Mesodermal cell (in vitro differentiated cells): ENCODE measurements at regions not wholly inside any gene's neighbourhood (a gene's known extent, or its start where the extent isn't known, plus 50 kb on each side); places are given as distances from the start of the nearest gene placed in this dataset.

Source experiments
- H3K27ac ChIP-seq: 2 replicates; pipeline ENCODE4 v1.7.0; 2013; ENCODE audit warnings: mild to moderate bottlenecking, low read depth, low read length, moderate library complexity; ENCODE audit not compliant: severe bottlenecking
- H3K36me3 ChIP-seq: 2 replicates; pipeline ENCODE4 v1.7.1; 2013; ENCODE audit warnings: mild to moderate bottlenecking, low read length, moderate library complexity; ENCODE audit not compliant: control insufficient read depth, insufficient read depth
- H3K4me1 ChIP-seq: one replicate; pipeline ENCODE4 v1.7.1; 2013; ENCODE audit warnings: mild to moderate bottlenecking, low read length; ENCODE audit not compliant: insufficient read depth, control insufficient read depth, poor library complexity, severe bottlenecking
- H3K4me3 ChIP-seq: 2 replicates; pipeline ENCODE4 v1.7.0; 2013; ENCODE audit warnings: low read length, control low read depth, mild to moderate bottlenecking; ENCODE audit not compliant: insufficient read depth, poor library complexity, severe bottlenecking; ENCODE audit errors: extremely low read depth
- H3K9me3 ChIP-seq: 2 replicates; pipeline ENCODE4 v1.7.1; 2013; ENCODE audit warnings: mild to moderate bottlenecking, low read length, moderate library complexity; ENCODE audit not compliant: control insufficient read depth
- WGBS, 2 experiments: methylation state at CpG; one replicate each; pipeline ENCODE4 v1.1.5; 2013; ENCODE audit warnings: missing lambda C conversion rate in 2 of 2; ENCODE audit not compliant: insufficient coverage in 2 of 2; 5-methylcytosine and 5-hydroxymethylcytosine counted together

- no peaks in the 10 kb centered on the region for H3K9me3 ChIP-seq
- WGBS, 2 experiments: 83 to 100% methylated on average over 1 of the region's 3 CpGs
- H3K4me3 ChIP-seq: no peak overlapping the region
- no peak overlapping the region for H3K27ac ChIP-seq
- no peaks in the 10 kb centered on the region for H3K4me1 ChIP-seq
- no peaks in the 10 kb centered on the region for H3K36me3 ChIP-seq
Measured at GRCh38 chrY:15325201-15325600, 800.9 kb downstream of the NLGN4Y start.

- Histone ChIP-seq H3K4me1 (no peaks in the 10 kb centered on the region), H3K36me3 (no peaks in the 10 kb centered on the region), H3K27ac (no peak overlapping the region), H3K4me3 (no peak overlapping the region), H3K9me3 (no peaks in the 10 kb centered on the region)
- WGBS, 2 experiments: 60% methylated on average over 1 of the region's 5 CpGs; no CpG with 5 or more reads in 1 of the 2 experiments
Measured at GRCh38 chrY:15326673-15327072, 802.3 kb downstream of the NLGN4Y start.

GRCh38 chrY:15328848-15329247 lies 804.5 kb downstream of the NLGN4Y start:
- Histone ChIP-seq H3K27ac (no peak overlapping the region), H3K9me3 (no peaks in the 10 kb centered on the region), H3K4me1 (no peaks in the 10 kb centered on the region), H3K36me3 (no peaks in the 10 kb centered on the region), H3K4me3 (no peak overlapping the region)
- 79 to 100% methylated on average over 2 of the region's 3 CpGs for WGBS, 2 experiments

- no peak overlapping the region for H3K4me3 ChIP-seq
- H3K27ac ChIP-seq: no peak overlapping the region
- H3K4me1 ChIP-seq: no peaks in the 10 kb centered on the region
- WGBS, 2 experiments: no CpG with 5 or more reads among the region's 4 CpGs
- no peaks in the 10 kb centered on the region for H3K36me3 ChIP-seq
- H3K9me3 ChIP-seq: no peaks in the 10 kb centered on the region
Measured at GRCh38 chrY:15343522-15343921, 819.2 kb downstream of the NLGN4Y start.

- 100% methylated on average over 1 of the region's 4 CpGs; no CpG with 5 or more reads in 1 of the 2 experiments for WGBS, 2 experiments
- H3K27ac ChIP-seq: no peak overlapping the region
- no peaks in the 10 kb centered on the region for H3K36me3 ChIP-seq
- no peak overlapping the region for H3K4me3 ChIP-seq
- H3K9me3 ChIP-seq: no peaks in the 10 kb centered on the region
- H3K4me1 ChIP-seq: no peaks in the 10 kb centered on the region
Measured at GRCh38 chrY:15345471-15346155, 821.3 kb downstream of the NLGN4Y start.

- H3K36me3 ChIP-seq: no peaks in the 10 kb centered on the region
- H3K4me3 ChIP-seq: no peak overlapping the region
- no CpG with 5 or more reads among the region's 2 CpGs for WGBS, 2 experiments
Measured at GRCh38 chrY:15349351-15349750, 825.0 kb downstream of the NLGN4Y start.

GRCh38 chrY:15355321-15355720 lies 831.0 kb downstream of the NLGN4Y start:
- H3K4me1 ChIP-seq: no peaks in the 10 kb centered on the region
- H3K9me3 ChIP-seq: no peaks in the 10 kb centered on the region
- H3K4me3 ChIP-seq: no peak overlapping the region
- H3K27ac ChIP-seq: no peak overlapping the region
- no peaks in the 10 kb centered on the region for H3K36me3 ChIP-seq
- WGBS, 2 experiments: 90 to 100% methylated on average over 1 to 2 of the region's 3 CpGs

More at GRCh38 chrY:15349351-15349750, 825.0 kb downstream of the NLGN4Y start:
- Histone ChIP-seq H3K9me3 (no peaks in the 10 kb centered on the region), H3K4me1 (no peaks in the 10 kb centered on the region), H3K27ac (no peak overlapping the region)

- H3K27ac ChIP-seq: no peak overlapping the region
- H3K4me1 ChIP-seq: no peaks in the 10 kb centered on the region
- H3K36me3 ChIP-seq: no peaks in the 10 kb centered on the region
Measured at GRCh38 chrY:15360471-15360870, 836.1 kb downstream of the NLGN4Y start.

GRCh38 chrY:15364996-15365395 lies 840.7 kb downstream of the NLGN4Y start:
- no CpG with 5 or more reads among the region's 4 CpGs for WGBS, 2 experiments
- no peak overlapping the region for H3K27ac ChIP-seq
- H3K9me3 ChIP-seq: no peaks in the 10 kb centered on the region
- H3K4me3 ChIP-seq: no peak overlapping the region
- no peaks in the 10 kb centered on the region for H3K36me3 ChIP-seq
- H3K4me1 ChIP-seq: no peaks in the 10 kb centered on the region

More at GRCh38 chrY:15360471-15360870, 836.1 kb downstream of the NLGN4Y start:
- Histone ChIP-seq H3K9me3 (no peaks in the 10 kb centered on the region), H3K4me3 (no peak overlapping the region)

- Histone ChIP-seq H3K9me3 (no peaks in the 10 kb centered on the region), H3K4me3 (no peak overlapping the region), H3K4me1 (no peaks in the 10 kb centered on the region), H3K36me3 (no peaks in the 10 kb centered on the region), H3K27ac (no peak overlapping the region)
- no CpG with 5 or more reads among the region's 3 CpGs for WGBS, 2 experiments
Measured at GRCh38 chrY:15368786-15369185, 844.5 kb downstream of the NLGN4Y start.

GRCh38 chrY:15385178-15385577 lies 860.8 kb downstream of the NLGN4Y start:
- Histone ChIP-seq H3K4me3 (no peak overlapping the region), H3K36me3 (no peaks in the 10 kb centered on the region), H3K9me3 (no peaks in the 10 kb centered on the region), H3K4me1 (no peaks in the 10 kb centered on the region), H3K27ac (no peak overlapping the region)
- no CpG with 5 or more reads among the region's 1 CpG for WGBS, 2 experiments
